ENCODE measurements at regions not wholly inside any gene's neighbourhood (a gene's known extent, or its start where the extent isn't known, plus 50 kb on each side); places are given as distances from the start of the nearest gene placed in this dataset.
"Not testable (repeated sequence)": the region's sequence is repeated elsewhere in the genome, so short reads cannot be mapped to it uniquely, and the experiment has no call there.

DNA sequence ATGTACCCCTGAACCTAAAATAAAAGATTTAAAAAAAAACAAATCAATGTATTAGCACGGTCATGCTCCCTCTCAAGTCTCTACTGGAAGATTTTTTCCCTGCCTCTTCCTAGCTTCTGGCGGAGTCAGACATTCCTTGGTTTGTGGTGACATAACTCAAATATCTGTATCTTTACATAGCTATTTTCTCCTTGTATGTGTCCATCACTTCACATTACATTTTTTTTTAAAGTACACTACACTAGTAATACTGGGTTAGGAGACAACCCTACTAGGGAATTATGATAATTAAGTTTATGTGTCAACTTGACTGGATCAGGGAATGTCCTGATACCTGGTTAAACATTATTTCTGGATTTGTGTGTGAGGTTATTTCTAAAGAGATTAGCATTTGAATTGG lies 1197.9 kb downstream of the TECRL start:
- H3K4me3 ChIP-seq (ENCODE audit: low read depth, low read length), result no peak overlapping the region
- no peak for DNase-seq (ENCODE audit: low read depth)
- TF ChIP-seq, protein P1, sequence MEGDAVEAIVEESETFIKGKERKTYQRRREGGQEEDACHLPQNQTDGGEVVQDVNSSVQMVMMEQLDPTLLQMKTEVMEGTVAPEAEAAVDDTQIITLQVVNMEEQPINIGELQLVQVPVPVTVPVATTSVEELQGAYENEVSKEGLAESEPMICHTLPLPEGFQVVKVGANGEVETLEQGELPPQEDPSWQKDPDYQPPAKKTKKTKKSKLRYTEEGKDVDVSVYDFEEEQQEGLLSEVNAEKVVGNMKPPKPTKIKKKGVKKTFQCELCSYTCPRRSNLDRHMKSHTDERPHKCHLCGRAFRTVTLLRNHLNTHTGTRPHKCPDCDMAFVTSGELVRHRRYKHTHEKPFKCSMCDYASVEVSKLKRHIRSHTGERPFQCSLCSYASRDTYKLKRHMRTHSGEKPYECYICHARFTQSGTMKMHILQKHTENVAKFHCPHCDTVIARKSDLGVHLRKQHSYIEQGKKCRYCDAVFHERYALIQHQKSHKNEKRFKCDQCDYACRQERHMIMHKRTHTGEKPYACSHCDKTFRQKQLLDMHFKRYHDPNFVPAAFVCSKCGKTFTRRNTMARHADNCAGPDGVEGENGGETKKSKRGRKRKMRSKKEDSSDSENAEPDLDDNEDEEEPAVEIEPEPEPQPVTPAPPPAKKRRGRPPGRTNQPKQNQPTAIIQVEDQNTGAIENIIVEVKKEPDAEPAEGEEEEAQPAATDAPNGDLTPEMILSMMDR (IDR thresholded peaks at IDR 0.05; ENCODE audit: control insufficient read depth, extremely low read depth, insufficient read depth), result no peak

GRCh38 chr4:63193029-63193428 lies 1216.2 kb downstream of the TECRL start:
- DNase-seq (ENCODE audit: low read depth), result not testable (repeated sequence)

GRCh38 chr4:63171341-63171740 lies 1237.9 kb downstream of the TECRL start:
- H3K4me3 ChIP-seq (ENCODE audit: low read depth, low read length), result no peak overlapping the region
- DNase-seq (ENCODE audit: low read depth), result no peak
- TF ChIP-seq, protein P1 (IDR thresholded peaks at IDR 0.05; ENCODE audit: control insufficient read depth, extremely low read depth, insufficient read depth), result no peak

More at GRCh38 chr4:63193029-63193428, 1216.2 kb downstream of the TECRL start:
- not testable (repeated sequence) for H3K4me3 ChIP-seq (ENCODE audit: low read depth, low read length)

DNA sequence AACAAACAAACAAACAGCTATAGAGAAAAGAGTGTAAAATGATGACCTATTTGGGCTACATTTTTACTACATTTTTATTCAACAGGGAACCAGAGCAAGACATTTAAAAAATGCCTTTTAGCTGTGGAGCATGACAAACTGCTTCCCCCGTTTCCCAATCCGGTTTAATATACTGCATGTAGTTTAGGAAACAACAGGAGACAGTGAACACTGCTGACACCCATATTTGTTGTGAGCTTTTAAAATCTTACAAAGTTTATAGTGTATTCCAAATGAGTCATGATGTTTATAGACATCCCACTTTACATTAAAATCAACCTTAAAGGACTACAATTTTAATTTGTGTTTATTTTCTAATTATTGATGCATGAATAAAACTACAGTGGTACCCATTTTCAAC lies 1238.3 kb downstream of the TECRL start:
- DNase-seq (ENCODE audit: low read depth), result no peak
- TF ChIP-seq, protein P1 (IDR thresholded peaks at IDR 0.05; ENCODE audit: control insufficient read depth, extremely low read depth, insufficient read depth), result no peak
- no peak overlapping the region for H3K4me3 ChIP-seq (ENCODE audit: low read depth, low read length)

DNA sequence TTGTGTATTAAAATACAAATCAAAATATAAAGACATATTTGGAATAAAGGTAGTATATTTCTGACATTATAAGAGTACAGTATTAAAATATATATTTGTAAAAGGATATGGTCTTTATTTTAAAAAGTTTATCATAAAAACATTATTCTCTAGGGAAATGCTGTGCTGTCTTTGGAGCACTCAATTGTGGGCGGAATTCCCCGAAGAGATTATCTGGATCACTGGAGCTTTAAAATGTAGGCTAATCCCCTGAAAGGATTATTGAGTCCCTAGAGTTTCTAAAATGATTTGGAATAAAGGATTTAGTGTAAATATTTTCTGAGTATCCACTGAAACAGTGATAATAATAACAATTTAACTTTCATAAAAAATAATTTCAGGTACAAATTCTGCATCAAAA lies 1239.4 kb downstream of the TECRL start:
- H3K4me3 ChIP-seq (ENCODE audit: low read depth, low read length), result no peak overlapping the region
- TF ChIP-seq, protein P1 (IDR thresholded peaks at IDR 0.05; ENCODE audit: control insufficient read depth, extremely low read depth, insufficient read depth), result no peak
- no peak for DNase-seq (ENCODE audit: low read depth)

- TF ChIP-seq, protein P1 (IDR thresholded peaks at IDR 0.05; ENCODE audit: control insufficient read depth, extremely low read depth, insufficient read depth), result no peak
- H3K4me3 ChIP-seq (ENCODE audit: low read depth, low read length), result no peak overlapping the region
- DNase-seq (ENCODE audit: low read depth), result no peak
Measured at GRCh38 chr4:63155561-63155960, 1253.7 kb downstream of the TECRL start.

DNA sequence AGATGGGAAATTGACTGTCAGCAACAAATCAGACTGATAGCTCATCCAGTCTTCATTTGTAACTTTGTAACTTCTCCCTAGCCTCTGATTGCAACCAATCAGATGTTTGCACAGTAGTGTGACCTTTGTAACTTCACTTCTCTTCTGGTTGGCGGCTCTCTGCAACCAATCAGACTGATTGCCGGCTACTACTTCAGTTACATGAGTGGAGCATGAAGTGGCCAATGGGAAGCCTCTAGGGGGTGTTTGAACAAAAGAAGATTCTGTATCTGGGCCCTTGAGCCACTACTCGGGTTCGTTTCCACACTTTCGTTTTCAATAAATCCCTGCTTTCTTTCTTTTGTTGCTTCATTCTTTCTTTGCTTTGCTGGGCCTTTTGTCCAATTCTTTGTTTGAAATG lies 1285.8 kb downstream of the TECRL start:
- TF ChIP-seq, protein P1 (IDR thresholded peaks at IDR 0.05; ENCODE audit: control insufficient read depth, extremely low read depth, insufficient read depth), result no peak
- DNase-seq (ENCODE audit: low read depth), result no peak
- H3K4me3 ChIP-seq (ENCODE audit: low read depth, low read length), result no peak overlapping the region
